Ovary (tissue), 7 donors: ENCODE measurements at regions not wholly inside any gene's neighbourhood (a gene's known extent, or its start where the extent isn't known, plus 50 kb on each side); places are given as distances from the start of the nearest gene placed in this dataset.

Experiments used
- DNase-seq, 5 donors: peaks; one replicate each; pipeline ENCODE4 v3.0.0-alpha.2; 2019 to 2020
- H3K27ac ChIP-seq, 2 donors: fragments of 200-600 bp; one replicate each; pipeline versions ENCODE4 v1.5.1 to v1.8.0; 2019 to 2022
- H3K27me3 ChIP-seq: fragments of 200-600 bp; one replicate; pipeline ENCODE4 v1.8.0; 2022
- H3K36me3 ChIP-seq: fragments of 200-600 bp; sonication (generic); one replicate; pipeline ENCODE4 v1.5.1; 2019
- H3K4me1 ChIP-seq: one replicate; pipeline ENCODE4 v1.8.1; 2013; ENCODE audit warnings: mild to moderate bottlenecking, moderate library complexity; ENCODE audit not compliant: insufficient read depth
- H3K4me3 ChIP-seq: fragments of 200-600 bp; sonication (generic); one replicate; pipeline ENCODE4 v1.5.1; 2017
- H3K9me3 ChIP-seq, 2 donors: fragments of 200-600 bp in 1 of 2; sonication (generic) in 1 of 2; one replicate each; pipeline versions ENCODE4 v1.5.1 to v1.8.1; 2013 to 2019; ENCODE audit warnings: mild to moderate bottlenecking in 1 of 2, moderate library complexity in 1 of 2
- EP300 ChIP-seq: sonication (generic); formaldehyde crosslinking; IDR thresholded peaks from one replicate; pipeline ENCODE4 v1.6.1; 2017; ENCODE audit warnings: antibody characterized with exemption
- POLR2A ChIP-seq: fragments of 450-650 bp; IDR thresholded peaks from one replicate; pipeline ENCODE4 v1.6.1; 2017; ENCODE audit warnings: antibody characterized with exemption, mild to moderate bottlenecking, moderate library complexity
- WGBS, 3 donors: extraction: QIAGEN DNeasy Blood & Tissue Kit in 1 of 3; methylation state at CpG; one replicate each; pipeline versions ENCODE4 v1.1.5 to v1.1.7; 2013 to 2017; 5-methylcytosine and 5-hydroxymethylcytosine counted together
- intact Hi-C, 4 donors: fragments of 100-400 bp; cut with DNase I; formaldehyde crosslinking; loops; one replicate each; pipeline versions ENCODE4 v1.11.0 to v1.15.1; 2022 to 2023
- TF ChIP-seq, protein P1 (sequence below), 3 donors: fragments of 450-650 bp in 2 of 3; fragments of 200-600 bp in 1 of 3; IDR thresholded peaks; one replicate each; pipeline versions ENCODE4 v1.5.1 to v1.8.0; 2016 to 2022; ENCODE audit warnings: antibody characterized with exemption in 3 of 3, mild to moderate bottlenecking in 1 of 3
- donor health status: DM: no; HTN: no; CAD: no; lungs with moderate emphysema.
- donor health status: DM: no; HTN: no; CAD: no.
- donor health status: Bipolar disorder and iron deficiency.
- donor health status: DM: no; HTN: no; CAD: no.
- donor health status: DM: yes; HTN: yes; CAD: no.

DNA sequence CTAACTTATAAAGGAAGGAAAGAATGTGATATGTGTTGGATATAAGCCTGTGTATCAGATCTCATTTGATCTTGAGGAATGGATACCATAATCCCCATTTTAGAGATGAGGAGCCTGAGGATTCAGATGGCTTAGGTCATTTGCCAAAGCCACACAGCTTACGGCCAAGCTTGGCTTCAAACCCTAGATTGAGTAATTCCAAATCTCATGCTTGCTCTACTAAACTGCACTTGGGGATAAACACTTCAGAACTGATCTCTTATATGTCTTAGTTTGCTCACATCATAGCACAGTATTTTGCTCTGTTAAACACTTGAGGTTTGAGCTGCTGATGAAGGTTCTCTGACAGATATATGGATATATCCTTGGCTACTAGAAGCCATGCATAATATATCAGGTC, 504.4 kb downstream of the NTRK2 start:
- no peaks in the 10 kb centered on the region for H3K36me3 ChIP-seq
- no peak overlapping the region for H3K4me3 ChIP-seq
- H3K4me1 ChIP-seq, result no peaks in the 10 kb centered on the region
- no peak overlapping the region for H3K27ac ChIP-seq
- H3K9me3 ChIP-seq, result no peaks in the 10 kb centered on the region
- no peak for DNase-seq
- H3K27me3 ChIP-seq, result no peaks in the 10 kb centered on the region
- TF ChIP-seq EP300, result no peak
- no peak for TF ChIP-seq POLR2A
- TF ChIP-seq, protein P1, sequence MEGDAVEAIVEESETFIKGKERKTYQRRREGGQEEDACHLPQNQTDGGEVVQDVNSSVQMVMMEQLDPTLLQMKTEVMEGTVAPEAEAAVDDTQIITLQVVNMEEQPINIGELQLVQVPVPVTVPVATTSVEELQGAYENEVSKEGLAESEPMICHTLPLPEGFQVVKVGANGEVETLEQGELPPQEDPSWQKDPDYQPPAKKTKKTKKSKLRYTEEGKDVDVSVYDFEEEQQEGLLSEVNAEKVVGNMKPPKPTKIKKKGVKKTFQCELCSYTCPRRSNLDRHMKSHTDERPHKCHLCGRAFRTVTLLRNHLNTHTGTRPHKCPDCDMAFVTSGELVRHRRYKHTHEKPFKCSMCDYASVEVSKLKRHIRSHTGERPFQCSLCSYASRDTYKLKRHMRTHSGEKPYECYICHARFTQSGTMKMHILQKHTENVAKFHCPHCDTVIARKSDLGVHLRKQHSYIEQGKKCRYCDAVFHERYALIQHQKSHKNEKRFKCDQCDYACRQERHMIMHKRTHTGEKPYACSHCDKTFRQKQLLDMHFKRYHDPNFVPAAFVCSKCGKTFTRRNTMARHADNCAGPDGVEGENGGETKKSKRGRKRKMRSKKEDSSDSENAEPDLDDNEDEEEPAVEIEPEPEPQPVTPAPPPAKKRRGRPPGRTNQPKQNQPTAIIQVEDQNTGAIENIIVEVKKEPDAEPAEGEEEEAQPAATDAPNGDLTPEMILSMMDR (IDR thresholded peaks at IDR 0.05), result no peak
- WGBS, 3 donors, result 74 to 88% (median 76%) methylated on average over 1 of the region's 1 CpG
- intact Hi-C loops, result no loop called here

GRCh38 chr9:85172001-85172978, 502.8 kb downstream of the NTRK2 start:
- H3K36me3 ChIP-seq, result no peaks in the 10 kb centered on the region
- H3K27me3 ChIP-seq, result no peaks in the 10 kb centered on the region
- no peak overlapping the region for H3K4me3 ChIP-seq
- no peaks in the 10 kb centered on the region for H3K9me3 ChIP-seq
- WGBS, 3 donors, result 38 to 39% (median 39%) methylated on average over 7 of the region's 7 CpGs
- no peak for DNase-seq
- H3K4me1 ChIP-seq, result no peaks in the 10 kb centered on the region
- no peak overlapping the region for H3K27ac ChIP-seq
- intact Hi-C loops, result no loop called here
- TF ChIP-seq EP300, result no peak
- no peak for TF ChIP-seq POLR2A
- TF ChIP-seq, protein P1 (IDR thresholded peaks at IDR 0.05), result no peak

- Histone ChIP-seq H3K27me3 (no peaks in the 10 kb centered on the region), H3K4me1 (no peaks in the 10 kb centered on the region), H3K4me3 (no peak overlapping the region), H3K9me3 (no peaks in the 10 kb centered on the region), H3K27ac (no peak overlapping the region), H3K36me3 (no peaks in the 10 kb centered on the region)
- TF ChIP-seq POLR2A (no peak), EP300 (no peak)
- TF ChIP-seq, protein P1 (IDR thresholded peaks at IDR 0.05), result no peak
- DNase-seq, result no peak
- intact Hi-C loops, result no loop called here
Observed at GRCh38 chr9:85171163-85171562, 501.6 kb downstream of the NTRK2 start.

- TF ChIP-seq POLR2A (no peak), EP300 (no peak)
- TF ChIP-seq, protein P1 (IDR thresholded peaks at IDR 0.05), result no peak
- H3K27ac ChIP-seq, result no peak overlapping the region
- H3K36me3 ChIP-seq, result no peaks in the 10 kb centered on the region
- no peak overlapping the region for H3K4me3 ChIP-seq
- DNase-seq, result no peak
- H3K27me3 ChIP-seq, result no peaks in the 10 kb centered on the region
- H3K9me3 ChIP-seq, result no peaks in the 10 kb centered on the region
- H3K4me1 ChIP-seq, result no peaks in the 10 kb centered on the region
- WGBS, 3 donors, result 70 to 79% (median 77%) methylated on average over 2 of the region's 2 CpGs
- intact Hi-C loops, result no loop called here
Observed at GRCh38 chr9:85168412-85168811, 498.9 kb downstream of the NTRK2 start.
